ENCODE measurements at regions not wholly inside any gene's neighbourhood (a gene's known extent, or its start where the extent isn't known, plus 50 kb on each side); places are given as distances from the start of the nearest gene placed in this dataset.
"Not testable (repeated sequence)": the region's sequence is repeated elsewhere in the genome, so short reads cannot be mapped to it uniquely, and the experiment has no call there.

DNA sequence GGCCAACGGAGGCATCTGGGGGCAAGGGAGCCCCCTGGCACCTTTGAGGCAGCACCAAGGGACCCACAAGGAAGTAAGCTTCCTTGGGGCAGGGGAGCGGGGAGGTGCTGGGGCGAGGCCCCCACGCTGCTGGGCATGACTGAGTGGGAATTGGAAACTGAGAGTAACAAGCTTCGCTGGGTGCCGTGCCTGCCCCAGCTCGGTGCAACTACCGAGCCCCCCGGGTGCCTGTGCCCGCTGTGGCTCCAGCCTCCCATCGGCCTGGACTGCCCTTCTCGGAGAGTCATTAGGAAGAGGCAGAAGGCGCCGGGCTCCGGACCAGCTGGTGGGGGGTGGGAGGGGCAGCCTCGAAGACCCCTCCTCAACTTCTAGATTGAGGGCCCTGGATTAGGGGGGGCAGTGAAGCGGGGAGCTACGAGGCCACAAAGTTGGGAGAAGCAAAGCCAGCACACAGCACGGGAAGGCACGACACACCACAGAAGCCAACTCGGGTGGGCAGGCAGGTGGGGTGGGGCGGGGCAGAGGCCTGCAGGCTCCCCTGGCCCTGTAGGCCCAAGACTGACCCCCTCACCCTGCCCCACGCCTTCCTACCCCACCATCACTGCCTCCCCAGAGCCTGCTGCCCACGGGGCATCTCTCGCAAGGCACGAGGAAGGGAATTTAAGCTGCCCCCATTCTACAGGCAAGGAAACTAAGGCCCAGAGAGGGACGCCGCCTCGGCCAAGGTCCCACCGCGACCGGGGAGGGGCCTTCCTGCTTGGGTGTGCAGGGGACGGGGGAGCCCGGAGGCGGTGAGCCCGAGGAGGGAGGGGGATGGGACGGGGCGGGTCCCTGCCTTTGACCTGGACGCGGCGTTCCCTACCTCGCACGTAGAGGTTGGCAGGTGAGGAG, 83.2 kb downstream of the PTPRS start:
- DNase-seq: no peak

DNA sequence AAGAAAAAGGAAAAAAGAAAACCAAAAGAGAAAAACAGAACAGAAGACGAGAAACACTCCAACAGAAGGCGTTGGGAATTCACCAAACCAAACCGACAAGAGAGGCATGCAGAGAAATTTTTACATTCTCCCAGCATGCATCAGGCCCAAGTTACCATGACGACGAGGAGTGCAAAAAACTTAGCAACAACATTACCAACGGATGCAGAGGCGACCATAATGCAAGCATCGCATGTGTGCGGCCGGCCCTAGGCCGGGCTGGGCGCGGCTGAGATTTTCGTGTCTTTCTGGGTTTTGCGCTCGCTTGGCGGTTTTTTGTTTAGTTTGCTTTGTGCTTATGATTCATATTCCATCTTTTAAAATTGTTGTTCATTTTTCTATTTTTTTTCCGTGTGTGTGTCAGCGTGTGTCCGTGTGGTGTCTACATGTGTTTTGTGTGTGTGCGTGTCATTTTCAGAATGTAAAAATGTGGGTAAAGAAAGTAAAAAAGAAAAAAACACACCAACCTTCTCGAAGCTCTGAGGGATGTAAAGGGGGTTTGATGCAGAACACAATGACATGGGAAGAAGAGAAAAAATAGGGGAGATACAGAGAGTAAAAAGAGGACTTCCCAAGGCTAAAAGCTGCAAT, 84.9 kb downstream of the PTPRS start:
- no peak for DNase-seq

DNA sequence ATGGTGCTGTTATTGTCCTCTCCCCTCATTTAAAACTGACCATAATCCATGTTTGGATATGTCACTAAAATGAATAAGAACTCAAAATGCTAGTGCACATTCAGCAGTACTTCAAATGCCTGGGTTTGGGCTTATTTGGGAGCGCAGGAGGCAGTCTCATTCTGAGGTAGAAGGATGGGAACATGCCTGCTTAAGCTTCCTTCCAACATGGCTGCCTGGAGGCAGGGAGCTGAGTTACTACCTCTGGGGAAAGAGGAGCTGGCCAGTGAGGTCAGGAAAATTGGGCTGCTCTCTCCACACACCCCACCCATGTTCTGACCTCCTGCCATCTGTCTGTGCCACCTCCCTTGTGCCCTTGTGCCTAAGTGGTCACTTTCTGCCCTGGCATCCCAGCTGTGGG, 85.7 kb downstream of the PTPRS start:
- DNase-seq: no peak

DNA sequence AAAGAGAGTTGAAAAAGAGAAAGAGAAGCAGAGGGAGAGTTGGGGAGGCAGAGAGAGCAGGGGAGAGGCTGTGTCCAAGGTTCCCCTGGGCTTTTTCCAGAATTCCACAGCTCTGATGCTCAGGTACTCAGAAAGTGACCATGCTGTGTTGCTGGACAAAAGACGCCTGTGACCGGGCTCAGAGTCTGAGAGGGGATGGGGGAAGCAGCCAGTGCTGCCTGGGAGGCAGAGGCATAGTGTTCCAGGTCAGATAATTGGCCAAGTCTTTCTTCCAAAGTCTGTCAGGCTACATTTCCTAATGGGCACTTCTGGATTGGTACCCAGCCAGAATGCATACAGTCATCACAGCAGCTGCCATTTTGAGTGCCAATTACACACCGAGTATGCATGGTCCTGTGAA, 86.1 kb downstream of the PTPRS start:
- no peak for DNase-seq

DNA sequence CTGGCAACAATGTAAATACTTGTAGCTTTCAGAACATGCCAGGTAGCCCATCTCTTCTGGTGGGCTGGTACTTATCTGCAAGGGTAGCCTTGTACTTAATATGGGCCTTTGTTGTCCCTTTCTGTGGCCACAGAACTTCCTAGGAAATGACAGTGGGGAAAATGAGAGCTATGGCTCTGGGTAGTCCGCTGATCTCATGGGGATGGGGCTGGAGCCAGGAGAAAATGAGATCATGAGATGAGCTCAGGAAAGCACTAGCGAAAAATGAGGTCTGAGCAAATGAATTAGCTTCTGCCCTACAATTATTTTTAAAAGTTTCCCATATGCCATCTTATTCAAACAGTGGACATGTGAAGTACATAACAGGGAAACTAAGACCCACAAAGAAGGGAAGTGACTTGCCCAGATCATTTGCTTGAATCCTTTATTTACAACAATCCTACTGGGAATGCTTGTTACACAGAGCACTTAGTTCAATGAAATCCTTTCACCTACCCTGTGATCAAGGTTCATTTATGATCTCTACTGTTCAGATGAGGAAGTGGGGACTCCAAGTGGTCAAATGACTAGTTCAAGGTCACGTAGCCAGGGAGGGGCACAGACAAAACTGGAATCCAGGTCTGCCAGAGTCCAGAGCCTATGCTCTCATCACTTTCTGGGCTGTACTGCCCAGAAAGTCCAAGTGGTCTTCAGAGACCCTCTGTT, 87.1 kb downstream of the PTPRS start:
- no peak for DNase-seq

DNA sequence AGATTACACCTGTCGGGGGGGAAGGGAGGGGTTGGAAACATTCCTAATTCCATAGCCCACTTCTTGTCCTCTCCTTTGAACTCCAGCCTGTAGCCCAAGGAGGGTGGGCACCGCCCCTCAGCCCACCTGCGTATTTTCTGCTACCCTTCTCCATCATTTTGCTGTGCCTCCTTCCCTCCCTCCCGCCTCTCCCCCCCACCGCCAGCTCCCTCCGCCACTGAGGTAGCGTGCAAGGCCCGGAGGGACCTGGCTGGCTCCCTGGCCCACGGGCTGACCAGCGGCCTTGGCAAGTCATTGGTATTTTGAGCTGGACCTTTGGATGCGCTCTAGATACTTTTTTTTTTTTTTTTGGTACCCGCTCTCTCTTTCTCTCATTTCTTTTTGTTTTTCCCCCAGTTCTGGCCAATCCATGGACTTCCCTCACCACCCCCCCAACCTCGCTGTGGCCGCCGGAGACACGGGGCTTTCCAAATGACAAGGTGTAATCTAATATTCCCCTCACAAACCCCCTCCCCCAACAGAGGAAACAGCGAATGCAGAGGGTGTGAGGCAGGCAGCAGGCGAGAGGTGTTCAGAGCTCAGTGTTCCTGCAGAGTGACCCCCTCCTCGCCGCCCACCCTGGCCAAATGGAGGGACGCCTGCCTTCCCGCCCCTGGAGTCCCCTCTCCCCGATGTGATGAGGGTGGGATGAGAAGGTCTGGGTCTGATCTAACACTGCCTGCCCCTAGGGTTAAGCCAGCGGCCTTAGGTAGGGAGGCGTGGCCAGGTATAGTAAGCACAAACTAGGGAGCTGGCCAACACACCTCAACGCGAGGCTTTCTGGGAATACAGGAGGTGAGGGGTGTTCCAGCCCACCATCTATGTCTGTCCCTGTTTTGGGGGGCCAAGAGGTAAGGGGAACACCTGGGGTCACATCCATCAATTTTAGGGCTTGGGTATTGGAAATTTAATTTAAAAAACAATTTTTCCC, 89.2 kb downstream of the PTPRS start:
- no peak for DNase-seq

DNA sequence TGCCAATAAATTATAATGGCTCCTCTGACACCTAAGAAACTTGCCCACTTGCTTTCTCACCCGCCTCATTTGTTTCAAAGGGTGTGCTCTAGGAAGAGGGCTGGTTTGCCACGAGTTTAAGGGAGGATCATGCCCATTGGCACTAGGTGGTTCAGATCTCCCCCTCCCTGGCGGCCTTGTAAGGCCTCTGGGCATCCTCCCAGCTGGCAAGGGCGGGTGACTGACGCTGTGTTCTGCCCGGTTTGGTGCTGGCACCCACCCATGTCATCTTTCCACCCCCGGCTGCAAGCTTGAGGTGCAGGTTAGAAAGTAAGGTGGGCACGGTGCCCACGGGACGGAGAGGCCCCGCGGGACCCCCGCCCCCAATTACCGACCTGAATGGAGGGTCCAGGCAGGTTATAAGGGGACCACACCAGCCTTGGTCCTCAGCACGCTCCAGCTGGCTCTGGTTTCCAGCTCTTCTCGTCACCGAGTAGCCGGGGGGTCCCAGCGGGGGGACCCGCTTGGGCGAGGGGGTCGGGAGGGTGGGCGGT, 90.4 kb downstream of the PTPRS start:
- no peak for DNase-seq

DNA sequence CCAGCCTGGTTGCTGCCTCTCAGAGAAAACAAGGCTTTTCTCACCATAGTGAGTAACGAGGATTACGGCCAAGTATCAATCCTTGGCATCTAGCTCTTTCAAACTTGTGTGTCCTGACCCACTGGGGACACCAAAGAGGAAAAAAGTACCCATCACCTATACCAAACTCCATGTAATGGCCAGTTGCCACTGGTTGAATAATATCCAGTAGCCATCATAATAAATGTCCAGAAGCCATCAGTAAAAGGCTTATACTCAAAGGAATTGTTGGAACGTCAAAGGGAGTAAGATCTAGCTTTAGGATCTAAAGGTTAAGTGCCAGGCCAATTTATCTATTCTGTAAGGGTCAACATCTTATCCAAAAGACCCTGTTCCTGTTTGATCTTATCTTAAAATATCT, 91.1 kb downstream of the PTPRS start:
- no peak for DNase-seq

DNA sequence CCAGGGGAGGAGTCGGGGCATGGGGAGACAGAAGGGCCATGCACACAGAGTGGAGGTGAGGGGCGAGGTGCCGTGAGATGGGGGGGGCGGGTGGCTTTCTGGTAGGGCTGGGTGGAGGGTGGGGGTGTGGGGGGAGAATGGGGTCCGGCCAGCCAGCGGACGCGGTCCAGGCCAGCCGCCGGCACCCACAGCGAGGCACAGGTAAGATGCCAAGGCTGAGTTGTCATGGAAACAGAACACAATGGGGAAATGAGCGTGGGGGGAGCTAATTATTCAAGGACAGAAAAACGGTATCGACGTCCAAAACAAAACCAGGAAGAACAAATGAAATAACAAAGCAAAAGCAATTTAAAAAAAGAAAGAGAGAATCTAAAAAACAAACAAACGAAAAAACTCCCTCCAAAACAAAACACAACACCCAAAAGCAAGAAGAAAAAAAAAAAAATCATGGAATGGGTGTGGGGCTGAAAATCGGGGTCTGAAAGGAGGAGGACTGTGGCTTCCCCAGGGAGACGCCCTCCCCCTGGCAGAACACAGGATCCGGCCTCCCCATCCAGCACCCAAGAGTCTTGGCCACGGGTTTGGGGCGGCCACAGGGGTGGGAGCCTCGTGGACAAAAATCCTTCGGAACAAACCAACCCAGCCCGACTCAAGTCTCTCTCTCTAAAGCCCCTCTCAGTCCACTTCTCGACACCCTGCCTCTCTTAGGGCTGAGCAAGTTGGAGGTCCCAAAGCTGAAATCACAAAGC, 92.5 kb downstream of the PTPRS start:
- no peak for DNase-seq

DNA sequence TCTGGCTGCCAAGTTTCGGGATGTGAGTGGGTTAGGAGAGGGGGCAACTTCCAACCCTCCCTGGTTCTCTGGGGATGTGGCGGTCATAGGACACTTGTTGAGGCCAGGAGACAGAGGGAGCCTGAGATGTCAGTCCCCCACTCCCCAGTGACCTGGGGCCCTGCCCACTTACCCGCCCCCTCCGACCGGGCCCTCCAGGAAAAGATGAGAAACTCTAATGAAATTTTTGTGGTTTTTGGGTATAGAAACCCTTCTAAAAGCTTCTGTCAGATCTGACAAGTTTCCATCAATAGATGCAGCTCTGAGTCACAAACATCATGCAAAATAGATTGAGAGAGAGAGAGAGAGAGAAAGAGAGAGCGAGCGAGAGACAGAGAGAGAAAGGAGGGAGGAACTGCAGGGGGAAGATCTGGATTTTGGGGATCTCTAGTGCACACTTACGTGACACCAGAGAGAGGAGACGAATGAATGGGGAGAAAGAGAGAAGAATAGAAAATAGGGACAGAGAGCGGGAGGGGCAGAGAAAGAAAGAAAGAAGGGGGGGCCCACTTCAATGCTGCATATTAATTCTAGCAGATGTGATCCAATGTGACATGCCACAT, 94.0 kb downstream of the PTPRS start:
- no peak for DNase-seq

DNA sequence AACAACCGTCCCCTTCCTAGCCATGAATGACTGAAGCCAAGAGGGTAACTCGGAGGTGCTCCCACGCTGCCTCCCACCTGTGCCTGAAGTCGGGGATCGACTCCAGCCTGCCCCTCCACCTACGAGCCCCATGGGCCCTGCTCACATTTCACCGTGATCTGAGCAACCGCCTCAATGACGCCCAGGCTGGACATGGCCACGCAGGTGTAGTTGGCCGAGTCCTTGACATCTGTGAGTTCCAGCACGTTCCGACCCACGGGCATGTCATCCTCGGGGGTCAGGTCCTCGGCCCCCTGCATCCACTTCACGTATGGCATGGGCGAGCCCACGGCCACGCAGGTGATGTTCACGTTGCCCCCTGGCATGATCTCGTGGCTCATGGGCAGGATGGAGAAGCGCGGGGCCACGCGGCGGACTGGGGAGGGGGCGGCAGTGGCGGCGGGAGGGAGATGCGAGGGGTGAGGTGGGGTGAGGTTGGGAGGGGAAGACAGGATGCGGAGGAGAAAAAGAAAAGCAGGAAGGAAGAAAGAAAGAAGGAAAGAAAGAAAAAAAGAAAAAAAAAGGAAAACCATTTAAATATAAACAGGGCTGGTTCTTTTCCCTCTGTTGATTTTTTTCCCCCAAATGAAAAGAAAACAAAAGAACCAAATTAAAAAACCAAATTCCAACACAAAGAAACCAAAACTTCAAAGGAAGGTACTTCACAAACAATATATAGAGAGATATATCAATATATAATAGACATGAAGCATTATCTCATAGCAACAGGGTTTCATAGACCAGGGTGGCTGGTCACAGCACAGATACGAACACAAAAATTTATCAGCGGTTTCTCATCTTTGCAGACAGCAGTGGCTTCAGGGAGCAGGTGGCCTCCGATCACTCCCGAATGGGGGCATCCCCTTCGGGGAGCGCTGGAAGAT, 94.7 kb downstream of the PTPRS start:
- no peak for DNase-seq

DNA sequence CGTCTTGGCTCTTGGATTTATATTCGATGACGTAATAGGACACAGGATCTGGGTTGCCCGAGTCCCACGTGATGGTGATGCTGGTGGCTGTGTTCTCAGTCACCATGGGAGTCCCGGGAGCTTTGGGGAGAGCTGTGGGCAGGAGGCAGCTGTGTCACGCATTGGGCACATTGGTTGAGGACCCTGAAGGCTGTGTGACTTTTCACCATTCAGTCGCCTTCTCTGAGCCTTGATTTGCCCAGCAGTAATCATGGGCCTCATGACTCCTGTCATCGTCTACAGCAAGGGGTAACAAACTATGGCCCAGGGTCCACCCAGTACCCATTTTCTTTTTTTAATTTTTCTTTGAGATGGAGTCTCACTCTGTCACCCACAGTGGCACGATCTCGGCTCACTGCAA, 96.3 kb downstream of the PTPRS start:
- no peak for DNase-seq

DNA sequence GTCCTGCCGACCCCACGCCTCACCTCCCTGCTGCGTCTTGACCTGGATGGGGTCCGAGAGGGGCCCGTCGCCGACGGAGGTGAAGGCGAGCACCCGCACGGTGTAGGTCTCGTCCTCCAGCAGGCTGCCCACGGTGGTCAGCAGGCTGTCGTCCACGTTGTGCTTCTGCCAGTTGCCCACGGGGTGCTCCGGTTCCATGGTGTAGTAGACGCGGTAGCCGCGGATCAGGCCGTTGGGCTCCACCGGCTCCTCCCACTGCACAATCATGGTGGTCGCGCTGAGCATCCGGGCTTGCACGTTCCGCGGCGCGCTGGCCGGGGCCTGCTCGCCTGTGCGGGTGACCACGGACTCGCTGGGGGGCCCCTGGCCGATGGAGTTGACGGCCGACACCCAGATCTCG, 96.7 kb downstream of the PTPRS start:
- DNase-seq: no peak

DNA sequence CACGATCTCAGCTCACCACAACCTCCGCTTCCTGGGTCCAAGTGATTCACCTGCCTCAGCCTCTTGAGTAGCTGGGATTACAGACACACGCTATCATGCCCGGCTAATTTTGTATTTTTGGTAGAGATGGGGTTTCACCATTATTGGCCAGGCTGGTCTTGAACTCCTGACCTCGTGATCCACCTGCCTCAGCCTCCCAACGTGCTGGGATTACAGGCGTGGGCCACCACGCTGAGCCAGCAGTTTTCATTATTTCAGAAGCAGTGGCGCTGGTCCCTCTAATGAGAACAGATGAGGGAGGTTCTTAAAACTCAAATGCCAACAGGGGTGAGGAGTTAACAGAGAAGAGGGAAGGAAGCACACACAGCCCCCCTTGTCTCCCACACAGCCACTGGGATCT, 98.7 kb downstream of the PTPRS start:
- not testable (repeated sequence) for DNase-seq

DNA sequence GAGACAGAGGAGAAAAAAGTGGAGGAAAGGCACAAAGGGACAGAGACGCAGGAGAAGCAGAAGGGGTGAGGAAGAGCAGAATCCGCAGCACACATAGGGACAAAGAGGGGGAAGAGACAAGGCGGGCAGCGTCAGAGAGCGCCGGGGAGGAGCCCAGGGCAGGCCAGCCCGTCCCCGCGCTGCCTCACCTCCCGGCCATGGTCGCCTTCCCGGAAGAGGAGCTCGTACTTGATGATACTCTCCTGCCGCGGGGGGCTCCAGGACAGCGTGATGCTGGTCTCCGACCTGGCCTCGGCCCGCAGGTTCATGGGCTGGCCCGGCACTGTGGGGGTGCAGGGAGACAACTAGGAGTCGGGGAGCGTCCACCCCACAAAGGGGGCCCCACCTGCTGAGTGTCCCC, 100.6 kb downstream of the PTPRS start:
- DNase-seq: no peak

DNA sequence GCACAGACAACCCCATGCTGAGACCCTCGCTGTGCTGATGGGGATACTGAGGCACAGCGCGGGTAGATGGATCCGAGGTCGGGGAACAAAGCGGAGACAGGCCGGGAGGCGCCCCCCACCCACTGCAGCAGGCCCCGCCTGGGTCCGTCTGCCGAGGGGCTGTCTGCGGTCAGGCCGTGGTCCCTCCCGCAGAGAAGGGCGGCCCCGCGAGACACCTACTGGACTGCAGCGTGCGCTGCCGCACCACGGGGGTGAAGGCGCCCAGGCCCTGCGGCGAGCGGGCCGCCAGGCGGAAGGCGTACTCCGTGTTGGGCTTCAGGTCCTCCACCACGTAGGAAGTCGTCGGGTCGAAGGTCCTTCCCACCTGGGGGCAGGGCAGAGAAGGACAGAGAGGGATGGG, 101.9 kb downstream of the PTPRS start:
- no peak for DNase-seq

DNA sequence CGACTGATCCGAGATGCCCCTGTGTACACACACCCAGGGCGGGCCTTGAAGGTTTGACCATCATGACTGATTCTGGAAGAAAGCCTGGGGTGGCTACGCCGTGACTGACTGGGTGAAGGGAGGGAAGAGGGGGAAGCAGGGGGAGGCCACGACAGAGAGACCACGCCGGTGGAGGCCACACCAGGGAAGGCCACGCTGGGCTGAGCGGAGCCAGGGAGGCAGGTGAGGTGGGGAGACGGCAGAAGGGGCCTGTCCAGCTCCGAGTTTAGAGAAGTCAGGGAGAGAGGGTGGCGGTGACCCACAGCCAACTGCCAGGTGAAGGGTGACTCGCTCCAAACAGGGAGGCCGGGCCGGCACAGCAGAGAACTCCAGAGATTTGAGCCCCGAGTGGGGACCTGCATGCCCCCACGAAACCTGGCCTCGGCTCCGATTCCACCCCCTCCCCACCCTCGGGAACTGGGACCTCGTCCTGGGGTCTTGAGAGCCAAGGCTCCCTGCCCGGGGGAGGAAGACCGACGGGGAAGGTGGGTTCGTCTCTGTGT, 102.6 kb downstream of the PTPRS start:
- DNase-seq: no peak

DNA sequence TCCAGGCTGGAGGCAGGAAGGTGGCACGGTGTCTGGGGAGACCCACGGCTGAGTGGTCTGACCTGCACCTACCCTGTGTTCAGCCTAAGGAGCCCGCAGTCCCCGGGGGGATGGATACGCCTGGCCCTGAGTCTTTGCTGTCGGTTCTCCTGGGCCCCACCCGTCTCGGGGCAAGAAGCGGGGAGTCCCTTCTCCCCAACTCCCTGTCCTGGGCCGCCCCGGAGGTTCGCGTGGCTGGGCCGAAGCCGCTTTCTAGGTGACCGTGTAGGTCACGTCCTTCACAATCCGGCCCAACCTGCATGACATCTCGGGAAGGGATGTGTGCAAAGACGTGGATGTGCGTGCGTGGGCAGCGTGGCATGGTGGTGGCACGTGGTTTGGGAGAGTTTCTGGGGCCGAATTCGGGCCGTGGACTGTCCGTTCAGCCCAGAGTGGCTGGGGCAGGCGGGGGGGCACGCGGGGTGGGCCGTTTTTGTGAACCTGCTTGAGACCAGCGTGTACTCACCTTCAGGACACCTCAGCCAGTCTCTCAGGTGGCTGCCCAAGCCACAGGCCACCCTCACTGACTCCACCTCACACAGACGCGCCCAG, 103.3 kb downstream of the PTPRS start:
- no peak for DNase-seq

DNA sequence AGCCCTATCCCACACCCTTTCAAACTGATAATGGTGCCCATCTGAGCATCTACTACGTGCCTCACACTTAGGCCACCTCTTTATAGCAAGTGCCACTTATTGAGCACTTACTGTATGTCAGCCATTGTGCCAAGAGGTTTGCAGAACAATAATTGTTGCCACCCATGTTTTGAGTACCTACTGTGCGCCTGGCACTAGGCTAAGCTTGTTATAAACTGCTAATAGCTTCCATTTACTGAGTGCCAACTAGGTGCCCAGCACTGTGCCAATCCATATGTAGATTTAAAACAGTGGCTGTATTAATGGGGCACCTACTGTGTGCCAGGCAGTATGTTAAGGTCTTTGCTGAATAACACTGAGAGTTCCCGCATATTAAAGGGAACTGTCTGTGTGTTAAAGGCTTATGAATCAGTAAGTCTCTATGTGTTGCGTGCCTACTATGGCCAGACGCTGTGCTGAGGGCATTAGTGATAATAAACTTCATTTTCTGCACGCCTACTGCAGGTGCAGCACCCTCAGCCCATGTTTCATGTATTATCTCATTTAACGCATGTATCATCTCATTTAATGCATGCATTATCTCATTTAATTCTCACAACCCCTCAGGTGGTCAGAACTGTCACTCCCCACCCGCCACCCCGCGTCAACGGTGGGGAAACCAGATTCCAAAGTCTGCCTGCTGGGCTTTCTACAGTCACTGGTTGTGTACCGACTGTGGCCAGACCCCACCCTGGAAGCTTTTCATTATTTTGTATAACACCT, 105.0 kb downstream of the PTPRS start:
- no peak for DNase-seq

Data from Kasumi-1 (cell line).